ENCODE measurements at regions not wholly inside any gene's neighbourhood (a gene's known extent, or its start where the extent isn't known, plus 50 kb on each side); places are given as distances from the start of the nearest gene placed in this dataset.

- no peak for DNase-seq (ENCODE audit: low read depth)
- no peak for TF ChIP-seq POLR2A (IDR thresholded peaks at IDR 0.05; ENCODE audit: extremely low read depth, insufficient read length)
- TF ChIP-seq MAX (IDR thresholded peaks at IDR 0.05; ENCODE audit: low read depth, low read length) = no peak
- no peak for TF ChIP-seq MYC (IDR thresholded peaks at IDR 0.05; ENCODE audit: low read depth, low read length)
- no peak for TF ChIP-seq CTCF (IDR thresholded peaks at IDR 0.05; ENCODE audit: low read depth, low read length)
- H3K4me3 ChIP-seq (ENCODE audit: low read depth, low read length) = no peak overlapping the region
Measured at GRCh38 chr9:8070779-8071444, 271.3 kb upstream of the DMAC1 start.

DNA sequence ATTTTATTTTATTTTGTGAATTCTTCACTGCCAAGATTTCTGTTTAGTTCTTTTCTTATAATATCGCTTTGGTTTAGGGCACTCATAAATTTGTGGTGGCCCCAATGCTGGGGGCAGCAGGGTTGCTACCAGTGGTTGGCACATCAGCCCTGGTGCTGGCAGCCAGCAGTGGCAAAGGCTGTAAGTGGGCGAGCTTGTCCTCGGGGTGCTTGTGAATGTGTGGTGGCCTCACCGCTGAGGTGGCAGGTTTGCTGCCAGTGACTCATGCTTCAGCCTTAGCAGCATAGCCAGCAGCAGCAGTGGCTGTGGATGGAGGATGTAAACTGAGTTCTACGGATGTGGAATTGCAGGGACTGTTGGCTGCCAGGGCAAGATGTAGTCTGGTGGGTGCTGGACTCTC is 262.9 kb upstream of the DMAC1 start:
- TF ChIP-seq CTCF (IDR thresholded peaks at IDR 0.05; ENCODE audit: low read depth, low read length) (no peak), MAX (IDR thresholded peaks at IDR 0.05; ENCODE audit: low read depth, low read length) (no peak), POLR2A (IDR thresholded peaks at IDR 0.05; ENCODE audit: extremely low read depth, insufficient read length) (no peak), MYC (IDR thresholded peaks at IDR 0.05; ENCODE audit: low read depth, low read length) (no peak)
- H3K4me3 ChIP-seq (ENCODE audit: low read depth, low read length) = no peak overlapping the region
- no peak for DNase-seq (ENCODE audit: low read depth)

- no peak overlapping the region for H3K4me3 ChIP-seq (ENCODE audit: low read depth, low read length)
- DNase-seq (ENCODE audit: low read depth) = no peak
- TF ChIP-seq MYC (IDR thresholded peaks at IDR 0.05; ENCODE audit: low read depth, low read length) (no peak), POLR2A (IDR thresholded peaks at IDR 0.05; ENCODE audit: extremely low read depth, insufficient read length) (no peak), MAX (IDR thresholded peaks at IDR 0.05; ENCODE audit: low read depth, low read length) (no peak), CTCF (IDR thresholded peaks at IDR 0.05; ENCODE audit: low read depth, low read length) (no peak)
Measured at GRCh38 chr9:8053501-8053900, 253.9 kb upstream of the DMAC1 start.

DNA sequence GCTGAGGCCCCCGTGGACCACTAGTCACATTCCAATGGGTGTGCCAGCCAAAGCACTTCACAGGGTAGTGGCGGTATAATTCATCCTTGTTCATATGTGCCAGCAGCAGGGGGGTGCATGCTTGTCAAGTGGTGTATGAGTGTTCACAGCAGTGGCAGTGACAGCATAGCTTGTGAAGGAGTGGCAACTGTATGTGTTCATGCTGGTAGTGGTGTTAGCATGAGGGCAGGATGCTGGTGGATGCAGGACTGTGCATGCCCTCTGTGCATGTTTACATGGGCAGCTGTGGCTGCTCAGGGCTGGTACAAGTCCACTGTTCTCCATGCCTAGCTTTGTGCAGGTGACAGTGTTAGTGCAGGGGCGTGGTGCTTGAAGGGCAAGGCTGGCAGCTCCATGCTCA is 253.4 kb upstream of the DMAC1 start:
- no peak for TF ChIP-seq POLR2A (IDR thresholded peaks at IDR 0.05; ENCODE audit: extremely low read depth, insufficient read length)
- TF ChIP-seq CTCF (IDR thresholded peaks at IDR 0.05; ENCODE audit: low read depth, low read length) = no peak
- TF ChIP-seq MAX (IDR thresholded peaks at IDR 0.05; ENCODE audit: low read depth, low read length) = no peak
- no peak for TF ChIP-seq MYC (IDR thresholded peaks at IDR 0.05; ENCODE audit: low read depth, low read length)
- no peak overlapping the region for H3K4me3 ChIP-seq (ENCODE audit: low read depth, low read length)
- no peak for DNase-seq (ENCODE audit: low read depth)

GRCh38 chr9:8037745-8038144 is 238.2 kb upstream of the DMAC1 start:
- H3K4me3 ChIP-seq (ENCODE audit: low read depth, low read length) = no peak overlapping the region
- no peak for DNase-seq (ENCODE audit: low read depth)
- TF ChIP-seq POLR2A (IDR thresholded peaks at IDR 0.05; ENCODE audit: extremely low read depth, insufficient read length) (no peak), MYC (IDR thresholded peaks at IDR 0.05; ENCODE audit: low read depth, low read length) (no peak), MAX (IDR thresholded peaks at IDR 0.05; ENCODE audit: low read depth, low read length) (no peak), CTCF (IDR thresholded peaks at IDR 0.05; ENCODE audit: low read depth, low read length) (no peak)

Data from NB4 (cell line).